GM12891 (cell line): ENCODE measurements at regions not wholly inside any gene's neighbourhood (a gene's known extent, or its start where the extent isn't known, plus 50 kb on each side); places are given as distances from the start of the nearest gene placed in this dataset.

Experiments
- PAX5 ChIP-seq: IDR thresholded peaks from 2 replicates; pipeline ENCODE4 v1.6.1; 2011; ENCODE audit warnings: low read length, moderate library complexity, mild to moderate bottlenecking; ENCODE audit not compliant: insufficient read depth, severe bottlenecking
- POLR2A ChIP-seq: IDR thresholded peaks from 2 replicates; pipeline ENCODE4 v1.6.1; 2011; ENCODE audit warnings: low read depth, low read length, control low read depth
- POLR2AphosphoS5 ChIP-seq: IDR thresholded peaks from 2 replicates; pipeline ENCODE4 v1.6.1; 2011; ENCODE audit warnings: low read depth, low read length, control low read depth
- POU2F2 ChIP-seq: IDR thresholded peaks from 2 replicates; pipeline ENCODE4 v1.6.1; 2011; ENCODE audit warnings: low read depth, mild to moderate bottlenecking, control low read depth, low read length, moderate library complexity
- TAF1 ChIP-seq: IDR thresholded peaks from 2 replicates; pipeline ENCODE4 v1.6.1; 2011; ENCODE audit warnings: low read depth, low read length, control low read depth

- TF ChIP-seq TAF1 (no peak), POLR2A (no peak), POLR2AphosphoS5 (no peak), PAX5 (no peak), POU2F2 (no peak)
These were observed 62.5 kb upstream of the ARHGAP29 start for GRCh38 chr1:94299627-94300553.
